MV-4-11 (cell line): ENCODE measurements at regions not wholly inside any gene's neighbourhood (a gene's known extent, or its start where the extent isn't known, plus 50 kb on each side); places are given as distances from the start of the nearest gene placed in this dataset.

Experiments used
- DNase-seq: peaks from one replicate; lab custom pipeline; 2025; lab: John Stamatoyannopoulos, UW

GRCh38 chr21:35427320-35428000, 378.4 kb upstream of the RUNX1 start:
- no peak for DNase-seq

- no peak for DNase-seq
Observed at GRCh38 chr21:35426897-35427296, 377.8 kb upstream of the RUNX1 start.

GRCh38 chr21:35426469-35426868, 377.4 kb upstream of the RUNX1 start:
- no peak for DNase-seq

- DNase-seq, result no peak
Observed at GRCh38 chr21:35424122-35424521, 375.0 kb upstream of the RUNX1 start.

- no peak for DNase-seq
Observed at GRCh38 chr21:35423709-35424108, 374.6 kb upstream of the RUNX1 start.

GRCh38 chr21:35422011-35422410, 372.9 kb upstream of the RUNX1 start:
- no peak for DNase-seq

GRCh38 chr21:35421221-35421620, 372.1 kb upstream of the RUNX1 start:
- no peak for DNase-seq

- DNase-seq, result peak; percentile 23
Observed at GRCh38 chr21:35420656-35421055, 371.6 kb upstream of the RUNX1 start.

GRCh38 chr21:35417762-35418161, 368.7 kb upstream of the RUNX1 start:
- no peak for DNase-seq

- DNase-seq, result no peak
Observed at GRCh38 chr21:35416866-35417489, 367.9 kb upstream of the RUNX1 start.

- no peak for DNase-seq
Observed at GRCh38 chr21:35414507-35415139, 365.5 kb upstream of the RUNX1 start.

- no peak for DNase-seq
Observed at GRCh38 chr21:35414056-35414455, 365.0 kb upstream of the RUNX1 start.

GRCh38 chr21:35412231-35412630, 363.1 kb upstream of the RUNX1 start:
- no peak for DNase-seq

- DNase-seq, result no peak
Observed at GRCh38 chr21:35411434-35411833, 362.3 kb upstream of the RUNX1 start.

- no peak for DNase-seq
Observed at GRCh38 chr21:35410656-35411055, 361.6 kb upstream of the RUNX1 start.

- DNase-seq, result no peak
Observed at GRCh38 chr21:35410123-35410522, 361.0 kb upstream of the RUNX1 start.

GRCh38 chr21:35408401-35408800, 359.3 kb upstream of the RUNX1 start:
- DNase-seq, result no peak

- DNase-seq, result no peak
Observed at GRCh38 chr21:35406635-35407034, 357.5 kb upstream of the RUNX1 start.

- DNase-seq, result no peak
Observed at GRCh38 chr21:35405981-35406380, 356.9 kb upstream of the RUNX1 start.

- DNase-seq, result no peak
Observed at GRCh38 chr21:35404247-35404646, 355.1 kb upstream of the RUNX1 start.

GRCh38 chr21:35402061-35402460, 353.0 kb upstream of the RUNX1 start:
- DNase-seq, result no peak

GRCh38 chr21:35401476-35401875, 352.4 kb upstream of the RUNX1 start:
- DNase-seq, result no peak

GRCh38 chr21:35400233-35400939, 351.3 kb upstream of the RUNX1 start:
- peak; percentile 63 for DNase-seq
